GM06990 (cell line): ENCODE measurements at regions not wholly inside any gene's neighbourhood (a gene's known extent, or its start where the extent isn't known, plus 50 kb on each side); places are given as distances from the start of the nearest gene placed in this dataset.
A peak's percentile ranks its signal among the peaks of the same experiment; 100 is the strongest.
"Not testable (repeated sequence)": the region's sequence is repeated elsewhere in the genome, so short reads cannot be mapped to it uniquely, and the experiment has no call there.

Source experiments
- DNase-seq: peaks from one replicate; pipeline ENCODE4 v3.0.0-alpha.2; 2011; ENCODE audit not compliant: insufficient read length; ENCODE audit errors: extremely low read depth
- H3K27me3 ChIP-seq: replicated peaks from 2 replicates; pipeline ENCODE4 v1.6.0; 2011; ENCODE audit warnings: low read length; ENCODE audit not compliant: control insufficient read depth, insufficient read depth
- H3K36me3 ChIP-seq: 2 replicates; pipeline ENCODE4 v1.5.1; 2011; ENCODE audit warnings: low read length; ENCODE audit not compliant: control insufficient read depth, insufficient read depth
- H3K4me3 ChIP-seq: replicated peaks from 2 replicates; pipeline ENCODE4 v1.5.1; 2011; ENCODE audit warnings: low read depth, mild to moderate bottlenecking, control low read depth, low read length
- CTCF ChIP-seq: IDR thresholded peaks from 2 replicates; pipeline ENCODE4 v1.5.1; 2011; ENCODE audit warnings: low read length, control low read depth, mild to moderate bottlenecking, inconsistent platforms; ENCODE audit not compliant: insufficient read depth, poor library complexity, severe bottlenecking

GRCh38 chrX:46200413-46200812 lies 344.8 kb downstream of the ZNF674 start:
- Histone ChIP-seq H3K4me3 (no peak overlapping the region), H3K27me3 (no peaks in the 10 kb centered on the region), H3K36me3 (no peaks in the 10 kb centered on the region)
- no peak for DNase-seq
- no peak for TF ChIP-seq CTCF

- DNase-seq: no peak
- H3K27me3 ChIP-seq: no peaks in the 10 kb centered on the region
- no peak for TF ChIP-seq CTCF
- no peaks in the 10 kb centered on the region for H3K36me3 ChIP-seq
- H3K4me3 ChIP-seq: no peak overlapping the region
Observed at GRCh38 chrX:46198858-46199257, 346.4 kb downstream of the ZNF674 start.

GRCh38 chrX:46186811-46187106 lies 358.5 kb downstream of the ZNF674 start:
- not testable (repeated sequence) for H3K4me3 ChIP-seq, H3K36me3 ChIP-seq, DNase-seq, H3K27me3 ChIP-seq

DNA sequence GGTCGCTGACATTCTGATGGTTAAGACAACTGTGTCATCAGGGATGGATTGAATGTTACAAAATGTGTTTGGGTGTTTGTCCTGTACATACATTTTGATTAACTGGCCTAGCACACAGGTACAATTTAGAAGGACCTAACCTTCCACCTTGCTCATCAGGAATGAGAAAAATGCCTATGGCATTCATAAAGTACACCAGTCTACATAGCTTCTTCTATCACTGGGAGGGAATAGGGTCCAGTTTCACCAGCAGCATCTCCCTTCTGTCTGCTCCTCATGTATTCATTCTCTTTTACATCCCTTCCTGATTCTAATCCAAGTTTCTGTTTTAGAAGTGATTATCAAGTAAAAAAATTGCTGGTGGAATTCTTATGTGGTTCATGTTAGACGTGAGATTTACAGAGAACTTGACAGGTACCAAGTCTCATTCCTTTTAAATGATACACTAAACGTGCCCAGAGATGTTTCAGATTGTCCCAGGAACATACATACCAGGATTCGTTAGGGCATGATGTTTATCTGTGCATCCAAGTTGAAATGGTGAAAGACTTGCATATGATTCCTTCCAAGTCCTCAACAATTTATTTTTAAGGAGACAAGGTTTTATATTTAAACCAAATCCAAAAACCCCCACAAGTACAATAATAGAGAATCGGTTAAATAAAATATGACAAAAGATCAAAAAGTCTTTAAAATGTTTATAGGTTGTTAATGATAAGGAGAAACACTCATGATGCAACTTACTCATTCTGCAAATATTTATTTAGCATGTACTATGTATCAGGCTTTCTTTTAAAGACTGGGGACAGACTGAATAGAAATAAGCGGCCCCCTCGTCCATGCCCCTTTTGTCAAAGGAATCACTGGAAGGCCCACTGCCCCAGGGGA lies 359.1 kb downstream of the ZNF674 start:
- no peak for TF ChIP-seq CTCF
- no peaks in the 10 kb centered on the region for H3K27me3 ChIP-seq
- no peaks in the 10 kb centered on the region for H3K36me3 ChIP-seq
- H3K4me3 ChIP-seq: no peak overlapping the region
- DNase-seq: no peak

GRCh38 chrX:46184749-46185148 lies 360.5 kb downstream of the ZNF674 start:
- TF ChIP-seq CTCF: no peak
- no peak overlapping the region for H3K4me3 ChIP-seq
- no peak for DNase-seq

DNA sequence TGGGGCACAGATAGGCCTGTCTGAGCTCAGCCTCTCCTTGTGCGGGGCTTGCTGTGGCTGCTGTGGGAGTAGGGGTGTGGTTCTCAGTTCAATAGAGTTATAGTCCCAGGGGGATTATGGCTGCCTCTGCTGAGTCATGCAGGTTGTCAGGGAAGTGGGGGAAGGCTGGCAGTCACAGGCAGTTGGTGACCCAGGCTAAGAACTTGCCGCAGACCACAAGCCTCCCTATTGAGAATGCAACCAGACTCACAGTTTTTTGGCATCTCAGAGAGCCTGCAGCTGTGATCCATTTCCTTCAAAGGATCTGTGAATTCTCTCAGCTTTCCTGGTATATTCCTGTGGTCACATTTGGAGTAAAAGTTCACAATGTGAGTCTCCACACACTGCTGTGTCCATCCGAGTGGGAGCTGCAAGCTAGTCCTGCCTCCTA lies 364.9 kb downstream of the ZNF674 start:
- H3K36me3 ChIP-seq: no peaks in the 10 kb centered on the region
- DNase-seq: peak; percentile 22
- no peak for TF ChIP-seq CTCF
- H3K27me3 ChIP-seq: no peaks in the 10 kb centered on the region
- H3K4me3 ChIP-seq: no peak overlapping the region

More at GRCh38 chrX:46184749-46185148, 360.5 kb downstream of the ZNF674 start:
- no peaks in the 10 kb centered on the region for H3K36me3 ChIP-seq
- no peaks in the 10 kb centered on the region for H3K27me3 ChIP-seq
